ENCODE measurements at regions not wholly inside any gene's neighbourhood (a gene's known extent, or its start where the extent isn't known, plus 50 kb on each side); places are given as distances from the start of the nearest gene placed in this dataset.

DNA sequence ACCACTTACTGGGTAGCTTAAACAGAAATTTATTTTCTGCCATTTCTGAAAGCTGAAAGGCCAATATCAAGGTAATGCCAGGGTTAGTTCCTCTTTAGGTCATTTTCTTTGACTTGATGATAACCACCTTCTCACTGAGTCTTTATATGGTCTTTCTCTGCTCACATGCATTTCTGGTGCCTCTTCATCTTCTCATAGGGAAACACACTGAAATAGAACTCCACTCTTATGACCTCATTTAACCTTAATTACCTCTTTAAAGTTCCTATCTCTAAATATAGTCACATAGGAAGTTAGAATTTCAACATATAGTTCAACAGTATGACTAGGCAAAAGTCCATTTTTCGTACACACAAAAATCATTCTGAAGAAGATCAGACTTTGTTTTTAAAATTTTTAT, 616.8 kb upstream of the VRK2 start:
- in situ Hi-C loops (cut with MboI; ENCODE audit: low pct_unique_long_range_greater_than_20kb, low sequenced_read_pairs) = no loop called here
- peak; percentile 72 for DNase-seq

- no peak for DNase-seq
- in situ Hi-C loops (cut with MboI; ENCODE audit: low pct_unique_long_range_greater_than_20kb, low sequenced_read_pairs) = no loop called here
These were observed 614.1 kb upstream of the VRK2 start for GRCh38 chr2:57432528-57432927.

DNA sequence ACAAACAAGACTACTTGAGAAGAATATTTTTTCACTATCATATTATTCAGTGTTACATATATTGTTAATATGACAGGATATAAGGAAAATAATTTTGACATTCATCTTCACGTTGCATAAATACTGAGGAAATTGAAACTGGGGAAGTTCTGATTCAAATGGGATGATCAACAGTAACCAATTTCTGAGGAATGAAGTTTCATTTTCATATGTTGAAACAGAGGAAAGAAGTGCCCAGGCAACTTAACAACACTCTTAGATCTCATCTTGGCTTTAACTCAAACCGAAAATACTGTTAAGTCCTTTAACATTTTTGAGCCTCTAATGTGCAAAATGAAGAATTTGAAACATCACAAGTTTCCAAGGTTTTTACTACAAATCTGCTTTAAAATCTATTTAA, 612.2 kb upstream of the VRK2 start:
- no peak for DNase-seq
- in situ Hi-C loops (cut with MboI; ENCODE audit: low pct_unique_long_range_greater_than_20kb, low sequenced_read_pairs) = no loop called here

GRCh38 chr2:57434972-57435371, 611.6 kb upstream of the VRK2 start:
- in situ Hi-C loops (cut with MboI; ENCODE audit: low pct_unique_long_range_greater_than_20kb, low sequenced_read_pairs) = no loop called here
- no peak for DNase-seq

- in situ Hi-C loops (cut with MboI; ENCODE audit: low pct_unique_long_range_greater_than_20kb, low sequenced_read_pairs) = no loop called here
These were observed 609.5 kb upstream of the VRK2 start for GRCh38 chr2:57437077-57437476.

GRCh38 chr2:57440437-57440836, 606.2 kb upstream of the VRK2 start:
- in situ Hi-C loops (cut with MboI; ENCODE audit: low pct_unique_long_range_greater_than_20kb, low sequenced_read_pairs) = no loop called here
- no peak for DNase-seq

More at GRCh38 chr2:57437077-57437476, 609.5 kb upstream of the VRK2 start:
- DNase-seq = no peak

DNA sequence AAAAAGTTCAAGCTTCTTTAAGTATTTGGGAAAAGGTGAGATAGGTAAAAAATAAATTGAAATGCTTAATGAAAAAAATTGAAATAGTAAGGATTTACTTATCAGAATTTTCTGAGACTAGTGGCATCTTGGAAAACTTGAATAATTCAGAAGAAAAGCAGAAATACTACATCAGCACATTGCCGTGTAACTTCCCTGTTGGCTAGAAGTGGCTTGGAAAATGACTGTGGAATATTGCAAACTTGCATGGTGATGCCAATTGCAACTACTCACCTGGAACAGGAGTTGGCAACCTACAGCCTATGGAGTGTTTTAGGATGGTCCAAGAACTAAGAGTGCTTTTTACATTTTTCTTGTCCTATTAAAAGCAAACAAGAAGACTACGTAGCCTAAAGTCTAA, 603.5 kb upstream of the VRK2 start:
- no peak for DNase-seq
- in situ Hi-C loops (cut with MboI; ENCODE audit: low pct_unique_long_range_greater_than_20kb, low sequenced_read_pairs) = no loop called here

GRCh38 chr2:57443973-57444521, 602.6 kb upstream of the VRK2 start:
- no peak for DNase-seq
- in situ Hi-C loops (cut with MboI; ENCODE audit: low pct_unique_long_range_greater_than_20kb, low sequenced_read_pairs) = no loop called here

DNA sequence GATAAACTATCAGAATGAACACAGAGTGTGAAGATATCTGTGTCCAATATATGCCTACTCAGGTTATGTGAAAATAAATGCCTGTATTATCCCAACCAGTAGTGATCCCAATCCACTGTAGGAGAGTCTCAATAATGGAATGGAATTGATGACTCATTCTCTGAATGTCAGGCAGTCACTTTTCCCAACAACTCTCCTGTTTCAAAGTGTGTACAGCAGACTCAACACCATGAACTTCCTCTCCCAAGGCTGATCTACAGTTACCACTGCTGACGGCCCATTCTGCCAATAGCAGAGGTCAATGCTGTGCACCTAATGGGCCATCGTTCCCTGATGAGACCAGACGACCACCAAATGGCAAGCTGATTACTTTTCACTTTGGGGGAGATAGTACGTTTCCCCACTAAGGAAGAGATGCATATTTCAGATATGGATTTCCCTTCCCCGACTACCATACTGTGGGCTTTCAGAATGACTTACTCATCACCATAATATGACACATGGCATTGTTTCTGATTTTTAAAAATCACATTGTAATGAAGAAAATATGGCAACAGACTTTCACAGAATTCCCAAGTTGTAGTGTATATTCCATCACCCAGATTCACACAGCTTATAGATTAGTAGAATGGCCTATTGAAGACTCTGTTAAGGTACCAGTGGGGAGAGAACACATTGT, 601.7 kb upstream of the VRK2 start:
- DNase-seq = no peak
- in situ Hi-C loops (cut with MboI; ENCODE audit: low pct_unique_long_range_greater_than_20kb, low sequenced_read_pairs) = no loop called here

- in situ Hi-C loops (cut with MboI; ENCODE audit: low pct_unique_long_range_greater_than_20kb, low sequenced_read_pairs) = no loop called here
- no peak for DNase-seq
These were observed 597.8 kb upstream of the VRK2 start for GRCh38 chr2:57448816-57449215.

DNA sequence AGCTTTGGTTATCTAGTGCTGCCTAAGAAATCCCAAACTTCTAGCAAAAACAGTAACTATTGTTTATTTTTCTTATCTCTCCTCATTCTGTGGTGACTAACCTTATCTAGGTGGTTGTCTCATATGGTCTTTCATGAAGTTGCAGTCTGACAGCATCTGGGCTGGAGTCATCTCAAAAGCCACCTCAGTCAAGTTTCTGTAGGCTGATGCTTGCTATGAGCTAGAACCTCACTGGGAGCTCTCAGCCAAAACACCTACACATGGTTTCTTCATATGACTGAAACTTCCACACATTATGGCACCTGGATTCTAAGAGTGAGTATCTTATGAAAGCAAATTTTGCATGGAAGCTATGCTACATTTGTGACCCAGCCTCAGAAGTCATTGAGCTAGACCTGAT, 596.4 kb upstream of the VRK2 start:
- in situ Hi-C loops (cut with MboI; ENCODE audit: low pct_unique_long_range_greater_than_20kb, low sequenced_read_pairs) = no loop called here
- DNase-seq = no peak

DNA sequence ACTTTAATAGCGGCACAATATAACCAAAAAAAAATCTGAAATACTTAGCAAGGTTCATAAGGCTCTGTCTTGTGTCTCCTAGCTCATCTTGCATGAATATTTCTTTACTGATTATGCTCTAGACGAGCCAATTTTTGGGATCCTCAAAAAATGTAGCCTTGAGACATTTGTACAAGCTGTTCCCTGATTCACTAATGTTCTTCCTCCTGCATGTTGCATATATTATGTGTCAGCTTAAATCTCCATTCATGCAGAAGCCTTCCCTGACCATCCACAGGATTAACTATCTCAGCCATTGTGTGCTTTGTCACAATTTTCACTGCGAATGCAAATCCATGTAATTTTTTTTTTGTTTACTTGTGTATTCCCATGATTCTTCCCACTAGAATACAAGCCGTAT, 594.0 kb upstream of the VRK2 start:
- DNase-seq = no peak
- in situ Hi-C loops (cut with MboI; ENCODE audit: low pct_unique_long_range_greater_than_20kb, low sequenced_read_pairs) = no loop called here

- no peak for DNase-seq
- in situ Hi-C loops (cut with MboI; ENCODE audit: low pct_unique_long_range_greater_than_20kb, low sequenced_read_pairs) = no loop called here
These were observed 592.7 kb upstream of the VRK2 start for GRCh38 chr2:57453945-57454344.

- in situ Hi-C loops (cut with MboI; ENCODE audit: low pct_unique_long_range_greater_than_20kb, low sequenced_read_pairs) = no loop called here
- DNase-seq = no peak
These were observed 586.0 kb upstream of the VRK2 start for GRCh38 chr2:57460396-57461276.

GRCh38 chr2:57461624-57462023, 585.0 kb upstream of the VRK2 start:
- in situ Hi-C loops (cut with MboI; ENCODE audit: low pct_unique_long_range_greater_than_20kb, low sequenced_read_pairs) = no loop called here

DNA sequence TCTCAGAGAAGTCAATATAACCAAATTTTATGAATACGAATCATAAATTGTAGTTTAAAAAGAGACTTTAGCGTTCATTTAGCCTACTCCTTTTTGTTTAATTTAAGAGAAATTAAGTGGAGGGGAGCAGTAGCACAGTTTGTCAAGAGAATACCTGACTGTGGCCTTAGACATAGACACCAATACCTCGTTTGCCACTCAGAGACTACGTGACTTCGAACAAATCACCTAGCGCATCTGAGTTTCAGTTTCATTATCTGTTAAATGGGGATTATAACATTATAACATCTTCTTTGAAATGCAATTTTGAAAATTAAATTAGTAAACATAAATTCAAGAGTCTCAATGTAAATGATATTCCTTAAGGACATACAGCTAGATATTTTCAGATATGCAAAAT, 581.5 kb upstream of the VRK2 start:
- DNase-seq = no peak
- in situ Hi-C loops (cut with MboI; ENCODE audit: low pct_unique_long_range_greater_than_20kb, low sequenced_read_pairs) = no loop called here

More at GRCh38 chr2:57461624-57462023, 585.0 kb upstream of the VRK2 start:
- no peak for DNase-seq

DNA sequence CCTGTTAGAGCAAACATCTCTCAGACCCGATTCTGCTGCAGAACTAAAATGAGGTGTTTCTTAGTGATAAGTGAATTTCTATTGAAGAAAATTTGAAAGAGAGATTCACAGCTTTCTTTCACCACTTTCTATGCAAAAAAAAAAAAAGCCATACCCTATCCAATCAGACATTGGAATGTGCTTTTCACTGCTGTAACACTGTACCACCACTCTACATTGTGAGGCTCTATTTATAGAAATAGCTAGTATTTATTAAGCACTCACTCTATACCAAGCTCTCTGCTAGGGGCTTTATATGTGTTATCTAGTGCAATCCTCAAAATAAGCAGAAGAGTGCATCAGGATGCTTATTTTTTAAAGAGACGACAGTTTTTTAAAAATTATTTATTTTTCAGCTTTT, 580.6 kb upstream of the VRK2 start:
- no peak for DNase-seq
- in situ Hi-C loops (cut with MboI; ENCODE audit: low pct_unique_long_range_greater_than_20kb, low sequenced_read_pairs) = no loop called here

DNA sequence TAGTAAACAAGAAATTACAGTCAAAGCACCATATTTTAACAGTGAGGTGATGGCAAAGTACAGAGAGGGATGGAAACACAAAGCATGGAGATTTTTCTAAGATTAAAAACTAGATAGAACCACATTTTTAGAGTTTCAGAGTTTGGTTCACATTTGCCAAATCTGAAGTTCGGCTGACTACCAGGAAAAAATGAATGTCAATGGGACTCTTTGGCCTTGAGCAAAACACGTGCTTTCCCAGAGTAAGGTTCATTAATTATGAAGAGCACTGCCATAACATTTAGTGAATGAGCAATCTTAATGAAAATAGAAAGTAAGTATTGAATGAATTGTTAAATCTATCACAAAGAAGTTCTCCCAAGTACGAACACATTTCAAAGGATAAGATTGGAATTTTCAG, 571.2 kb upstream of the VRK2 start:
- no peak for DNase-seq
- in situ Hi-C loops (cut with MboI; ENCODE audit: low pct_unique_long_range_greater_than_20kb, low sequenced_read_pairs) = loop anchor here (25.0 kb wide), 1 partner anchor 88 kb away; no protein-coding TSS in a partner anchor

GRCh38 chr2:57479981-57480380, 566.6 kb upstream of the VRK2 start:
- DNase-seq = no peak
- in situ Hi-C loops (cut with MboI; ENCODE audit: low pct_unique_long_range_greater_than_20kb, low sequenced_read_pairs) = loop anchor here (25.0 kb wide), 1 partner anchor 93 kb away; no protein-coding TSS in a partner anchor

GRCh38 chr2:57488061-57488460, 558.5 kb upstream of the VRK2 start:
- in situ Hi-C loops (cut with MboI; ENCODE audit: low pct_unique_long_range_greater_than_20kb, low sequenced_read_pairs) = loop anchor here (25.0 kb wide), 1 partner anchor 101 kb away; no protein-coding TSS in a partner anchor
- no peak for DNase-seq
